Aorta (tissue), 5 donors: ENCODE measurements at regions not wholly inside any gene's neighbourhood (a gene's known extent, or its start where the extent isn't known, plus 50 kb on each side); places are given as distances from the start of the nearest gene placed in this dataset.

Experiments used
- ATAC-seq: fragments of 200-7000 bp; cut with Tn5 transposase; one replicate; pipeline ENCODE4 v1.9.1; 2022; ENCODE audit warnings: moderate library complexity; ENCODE audit not compliant: low FRiP score
- DNase-seq, 2 donors: peaks; one replicate each; pipeline ENCODE4 v3.0.0-alpha.2; 2020
- H3K27ac ChIP-seq, 2 donors: one replicate each; pipeline ENCODE4 v1.5.1; 2013; ENCODE audit warnings: low read length in 2 of 2, mild to moderate bottlenecking in 2 of 2, moderate library complexity in 2 of 2, control low read depth in 1 of 2, inconsistent platforms in 1 of 2, low read depth in 1 of 2
- H3K27me3 ChIP-seq, 2 donors: one replicate each; pipeline ENCODE4 v1.6.1; 2013; ENCODE audit warnings: control low read depth in 1 of 2, low read length in 1 of 2, mild to moderate bottlenecking in 1 of 2, moderate library complexity in 1 of 2; ENCODE audit not compliant: insufficient read depth in 2 of 2, control insufficient read depth in 1 of 2
- H3K36me3 ChIP-seq, 2 donors: one replicate each; pipeline ENCODE4 v1.6.1; 2013; ENCODE audit warnings: control low read depth in 1 of 2, low read length in 1 of 2, mild to moderate bottlenecking in 1 of 2; ENCODE audit not compliant: insufficient read depth in 2 of 2, control insufficient read depth in 1 of 2
- H3K4me1 ChIP-seq, 2 donors: one replicate each; pipeline ENCODE4 v1.6.1; 2013; ENCODE audit warnings: low read length in 2 of 2, control low read depth in 1 of 2, mild to moderate bottlenecking in 1 of 2, moderate library complexity in 1 of 2; ENCODE audit not compliant: insufficient read depth in 2 of 2, control insufficient read depth in 1 of 2
- H3K4me3 ChIP-seq, 2 donors: one replicate each; pipeline ENCODE4 v1.5.1; 2013; ENCODE audit warnings: low read length in 2 of 2, control low read depth in 1 of 2, mild to moderate bottlenecking in 1 of 2
- H3K9me3 ChIP-seq: one replicate; pipeline ENCODE4 v1.6.1; 2013; ENCODE audit warnings: mild to moderate bottlenecking, low read length; ENCODE audit not compliant: control insufficient read depth
- WGBS, 2 donors: extraction: QIAGEN DNeasy Blood & Tissue Kit; methylation state at CpG; one replicate each; pipeline ENCODE4 v1.1.7; 2013; 5-methylcytosine and 5-hydroxymethylcytosine counted together
- intact Hi-C, 2 donors: fragments of 100-400 bp; cut with DNase I; formaldehyde crosslinking; loops; one replicate each; pipeline versions ENCODE4 v1.14.2 to v1.15.0; 2022
- donor health status: healthy with polysubstance abuse.
- donor health status: Bipolar disorder and iron deficiency.
- donor health status: DM: no; HTN: no; CAD: no.
- donor health status: DM: no; HTN: no; CAD: no.
- donor health status: DM: yes; HTN: yes; CAD: no.

DNA sequence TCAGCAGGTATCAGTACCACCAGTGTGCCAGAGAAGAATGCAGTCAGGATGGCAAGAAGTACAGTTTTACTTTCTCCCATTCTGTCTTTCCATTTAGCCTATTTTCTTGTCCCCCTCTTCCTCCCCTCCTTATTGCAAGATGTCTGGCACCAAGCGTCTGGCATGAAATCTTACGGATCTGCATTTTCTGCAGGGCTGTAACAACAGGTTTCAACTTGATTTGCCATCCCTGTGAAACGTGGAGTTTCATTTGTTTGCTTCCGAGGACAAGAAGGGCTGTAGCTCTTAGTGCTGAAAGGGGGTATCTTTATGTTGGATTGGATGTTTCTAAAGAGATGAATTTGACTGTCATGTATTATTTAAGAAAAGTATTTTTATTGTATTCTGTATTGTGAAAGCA lies 1110.6 kb downstream of the BCL11B start:
- ATAC-seq (no peak), DNase-seq (no peak)
- H3K4me1 ChIP-seq, result no peaks in the 10 kb centered on the region
- no peaks in the 10 kb centered on the region for H3K36me3 ChIP-seq
- no peak overlapping the region for H3K4me3 ChIP-seq
- WGBS, 2 donors, result 7 to 9% methylated on average over 4 of the region's 4 CpGs
- H3K27ac ChIP-seq, result no peak overlapping the region
- H3K9me3 ChIP-seq, result peaks cover 1% of the 10 kb centered on the region
- intact Hi-C loops, result no loop called here
- H3K27me3 ChIP-seq, result no peaks in the 10 kb centered on the region

- DNase-seq (no peak), ATAC-seq (no peak)
- Histone ChIP-seq H3K4me3 (no peak overlapping the region), H3K4me1 (no peaks in the 10 kb centered on the region), H3K9me3 (peaks cover 3% of the 10 kb centered on the region), H3K27ac (no peak overlapping the region), H3K27me3 (no peaks in the 10 kb centered on the region), H3K36me3 (no peaks in the 10 kb centered on the region)
- intact Hi-C loops, result no loop called here
- 55 to 73% methylated on average over 26 of the region's 26 CpGs for WGBS, 2 donors
Observed at GRCh38 chr14:98162856-98163805, 1108.9 kb downstream of the BCL11B start.

GRCh38 chr14:98163873-98164272 lies 1108.1 kb downstream of the BCL11B start:
- DNase-seq, result no peak
- ATAC-seq, result no peak
- Histone ChIP-seq H3K4me1 (no peaks in the 10 kb centered on the region), H3K36me3 (no peaks in the 10 kb centered on the region), H3K9me3 (peaks cover 2% of the 10 kb centered on the region), H3K27me3 (no peaks in the 10 kb centered on the region), H3K4me3 (no peak overlapping the region), H3K27ac (no peak overlapping the region)
- intact Hi-C loops, result no loop called here
- WGBS, 2 donors, result 66 to 96% methylated on average over 3 of the region's 3 CpGs

DNA sequence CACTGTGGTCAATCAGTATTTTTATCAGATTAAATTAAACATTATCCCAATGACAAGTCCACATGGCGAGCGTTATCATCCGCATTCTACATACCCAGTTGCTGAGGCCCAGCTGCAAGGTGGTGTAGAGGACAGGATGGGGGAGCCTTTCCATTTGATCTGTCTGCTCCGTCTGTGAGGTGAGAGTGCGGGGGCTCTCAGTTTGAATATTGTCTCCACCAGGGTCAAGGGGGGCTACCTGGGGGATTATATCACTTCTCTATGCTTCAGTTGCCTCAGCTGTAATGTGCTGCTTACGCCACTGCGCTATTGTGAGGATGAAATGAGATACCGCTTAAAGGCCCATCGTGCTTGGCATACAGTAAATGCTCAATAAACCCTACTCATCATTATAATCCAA lies 1106.0 kb downstream of the BCL11B start:
- 94 to 96% methylated on average over 9 of the region's 9 CpGs for WGBS, 2 donors
- H3K36me3 ChIP-seq, result no peaks in the 10 kb centered on the region
- intact Hi-C loops, result no loop called here
- H3K4me3 ChIP-seq, result no peak overlapping the region
- H3K9me3 ChIP-seq, result peaks cover 2% of the 10 kb centered on the region
- no peak for ATAC-seq
- H3K4me1 ChIP-seq, result no peaks in the 10 kb centered on the region
- no peak overlapping the region for H3K27ac ChIP-seq
- no peak for DNase-seq
- no peaks in the 10 kb centered on the region for H3K27me3 ChIP-seq

DNA sequence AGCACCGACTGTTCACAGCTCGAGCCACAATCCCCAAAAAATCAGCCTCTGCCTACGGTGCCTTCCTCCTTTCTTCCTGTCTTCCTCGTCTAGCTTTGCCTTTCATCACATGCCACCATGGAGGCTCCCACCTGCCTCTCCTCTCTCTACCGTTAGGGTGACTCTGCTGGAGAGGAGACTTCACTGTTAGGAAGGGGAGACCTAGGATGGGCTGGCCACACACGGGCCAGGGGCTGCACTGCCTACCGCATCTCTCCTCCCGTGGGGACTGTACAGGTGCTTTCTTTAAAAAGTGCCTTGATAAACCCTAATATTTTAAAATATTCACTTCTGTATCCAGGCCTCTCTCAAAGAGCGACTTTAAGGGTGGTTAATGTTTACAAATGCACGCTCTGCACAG lies 1104.7 kb downstream of the BCL11B start:
- Histone ChIP-seq H3K4me3 (no peak overlapping the region), H3K36me3 (no peaks in the 10 kb centered on the region), H3K9me3 (peaks cover 2% of the 10 kb centered on the region), H3K4me1 (no peaks in the 10 kb centered on the region), H3K27ac (no peak overlapping the region), H3K27me3 (no peaks in the 10 kb centered on the region)
- intact Hi-C loops, result no loop called here
- DNase-seq, result no peak
- 76 to 78% methylated on average over 10 of the region's 10 CpGs for WGBS, 2 donors
- peak; percentile 26 for ATAC-seq

DNA sequence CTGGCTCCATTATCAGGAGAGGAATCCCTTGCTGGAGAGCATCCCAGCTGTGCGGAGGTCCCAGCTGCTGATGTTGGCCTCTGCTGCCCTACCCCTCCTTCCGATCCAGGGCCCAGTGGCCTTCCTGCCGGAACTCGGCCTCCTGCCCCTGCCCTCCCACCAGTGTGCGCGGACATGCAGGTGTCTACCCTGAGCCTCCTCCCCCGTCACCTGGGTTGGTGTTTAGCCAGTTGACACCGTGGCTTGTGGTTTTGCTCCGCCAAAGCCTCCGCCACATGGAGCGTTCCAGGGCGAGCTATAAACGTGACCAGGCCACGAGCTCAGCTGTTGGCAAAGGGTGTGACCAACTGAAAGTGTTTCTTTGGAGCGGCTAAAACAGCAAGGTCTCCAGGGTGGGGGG lies 1104.3 kb downstream of the BCL11B start:
- Histone ChIP-seq H3K27ac (no peak overlapping the region), H3K4me1 (no peaks in the 10 kb centered on the region), H3K9me3 (peaks cover 2% of the 10 kb centered on the region), H3K36me3 (no peaks in the 10 kb centered on the region), H3K4me3 (no peak overlapping the region), H3K27me3 (no peaks in the 10 kb centered on the region)
- DNase-seq, result no peak
- intact Hi-C loops, result no loop called here
- ATAC-seq, result no peak
- 80 to 81% methylated on average over 15 of the region's 15 CpGs for WGBS, 2 donors

DNA sequence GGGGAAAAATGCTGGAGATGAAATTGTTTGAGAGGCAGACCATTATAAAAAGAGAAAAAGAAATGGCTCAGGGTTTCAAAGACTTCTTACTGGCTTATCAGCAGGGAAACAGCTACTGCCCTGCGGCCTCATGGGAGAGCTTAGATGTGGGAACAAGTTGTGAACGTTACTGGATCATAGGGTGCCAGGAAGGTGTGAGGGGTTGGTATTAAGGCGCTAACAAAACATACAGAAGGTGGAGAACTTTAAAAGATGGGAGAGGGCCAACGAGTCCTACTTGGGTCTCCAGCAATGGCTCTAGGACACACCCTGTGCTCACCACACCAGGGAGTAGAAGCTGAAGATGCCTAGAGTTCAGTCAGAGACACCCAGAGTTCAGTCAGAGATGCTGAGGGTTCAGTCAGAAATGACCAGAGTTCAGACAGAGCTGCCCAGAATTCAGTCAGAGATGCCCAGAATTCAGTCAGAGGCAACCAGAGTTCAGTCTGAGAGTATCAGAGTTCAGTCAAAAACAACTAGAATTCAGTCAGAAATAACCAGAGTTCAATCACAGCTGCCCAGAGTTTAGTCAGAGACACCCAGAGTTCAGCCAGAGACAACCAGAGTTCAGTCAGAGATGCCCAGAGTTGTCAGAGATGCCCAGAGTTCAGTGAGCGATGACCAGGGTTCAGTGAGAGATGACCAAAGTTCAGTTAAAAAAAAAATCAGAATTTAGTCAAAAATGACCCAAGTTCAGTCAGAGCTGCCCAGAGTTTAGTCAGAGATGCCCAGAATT lies 1103.6 kb downstream of the BCL11B start:
- WGBS, 2 donors, result 78 to 79% methylated on average over 5 of the region's 5 CpGs
- Histone ChIP-seq H3K36me3 (no peaks in the 10 kb centered on the region), H3K27me3 (no peaks in the 10 kb centered on the region), H3K27ac (no peak overlapping the region), H3K4me1 (no peaks in the 10 kb centered on the region), H3K9me3 (peaks cover 2% of the 10 kb centered on the region), H3K4me3 (no peak overlapping the region)
- ATAC-seq (no peak), DNase-seq (no peak)
- intact Hi-C loops, result no loop called here

GRCh38 chr14:98169170-98169587 lies 1102.8 kb downstream of the BCL11B start:
- DNase-seq (no peak), ATAC-seq (no peak)
- H3K4me1 ChIP-seq, result no peaks in the 10 kb centered on the region
- H3K4me3 ChIP-seq, result no peak overlapping the region
- no peak overlapping the region for H3K27ac ChIP-seq
- H3K27me3 ChIP-seq, result no peaks in the 10 kb centered on the region
- H3K36me3 ChIP-seq, result no peaks in the 10 kb centered on the region
- peaks cover 2% of the 10 kb centered on the region for H3K9me3 ChIP-seq
- intact Hi-C loops, result no loop called here

DNA sequence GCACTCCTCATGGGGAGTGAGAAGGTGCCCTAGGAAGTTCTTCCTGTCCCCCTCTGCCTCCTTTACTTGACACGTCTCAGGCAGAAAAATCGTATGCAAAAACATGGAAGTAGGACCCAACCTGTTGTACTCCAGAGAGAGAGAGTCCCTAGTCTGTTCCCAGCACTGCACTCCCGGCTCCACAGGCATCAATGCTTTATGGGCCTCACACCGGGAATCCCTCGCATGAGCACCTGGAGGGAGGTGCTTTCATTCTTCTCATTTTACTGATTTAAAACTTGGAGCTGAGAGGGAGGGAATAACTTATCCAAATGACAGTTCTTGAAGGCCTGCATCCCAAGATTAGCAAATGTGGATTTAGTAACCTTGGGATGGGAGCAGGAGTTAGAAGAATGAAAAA lies 1101.4 kb downstream of the BCL11B start:
- intact Hi-C loops, result no loop called here
- H3K4me1 ChIP-seq, result no peaks in the 10 kb centered on the region
- ATAC-seq (no peak), DNase-seq (no peak)
- no peak overlapping the region for H3K27ac ChIP-seq
- H3K27me3 ChIP-seq, result no peaks in the 10 kb centered on the region
- peaks cover 2% of the 10 kb centered on the region for H3K9me3 ChIP-seq
- 51 to 73% methylated on average over 5 of the region's 5 CpGs for WGBS, 2 donors
- no peak overlapping the region for H3K4me3 ChIP-seq
- H3K36me3 ChIP-seq, result no peaks in the 10 kb centered on the region
